Endothelial cell of umbilical vein (primary cell): ENCODE measurements at regions not wholly inside any gene's neighbourhood (a gene's known extent, or its start where the extent isn't known, plus 50 kb on each side); places are given as distances from the start of the nearest gene placed in this dataset.

Experiments
- BruUV-seq: library from RNA; stranded (reverse); fragments of 400-500 nt; replicated peaks from 2 replicates; lab custom pipeline; 2021; lab: Mats Ljungman, UMichigan
- CTCF ChIA-PET: fragments of 300-600, 350-600 bp; sonication (Branson Sonifier 250); formaldehyde crosslinking; loops from one replicate; lab custom pipeline; 2021; ENCODE audit warnings: antibody characterized with exemption, inconsistent platforms; lab: Charles Lee
- POLR2A ChIA-PET: fragments of 300-600, 350-600 bp; sonication (Branson Sonifier 250); formaldehyde crosslinking; loops from one replicate; lab custom pipeline; 2021; ENCODE audit warnings: antibody characterized with exemption, inconsistent platforms; lab: Charles Lee
- DNase-seq: peaks from one replicate; pipeline ENCODE4 v3.0.0-alpha.2; 2011; ENCODE audit warnings: low read depth, low spot score
- FAIRE-seq: peaks from 2 replicates; lab custom pipeline; 2011; peaks lifted over from hg19 to GRCh38; lab: Jason Lieb, UNC
- H2AFZ ChIP-seq: 2 replicates; pipeline ENCODE4 v1.6.0; 2012; ENCODE audit warnings: low read depth, low read length, control low read depth, inconsistent platforms
- H3K27ac ChIP-seq: 2 replicates; pipeline ENCODE4 v1.5.1; 2011; ENCODE audit warnings: low read depth, mild to moderate bottlenecking, control low read depth, low read length, moderate library complexity; ENCODE audit not compliant: insufficient read depth
- H3K27me3 ChIP-seq, 2 experiments: 2 replicates each; pipeline versions ENCODE4 v1.6.0 to v1.6.1; 2011; ENCODE audit warnings: low read length in 2 of 2, mixed read lengths in 1 of 2; ENCODE audit not compliant: control insufficient read depth in 2 of 2, insufficient read depth in 2 of 2
- H3K36me3 ChIP-seq, 2 experiments: 2 replicates in 1 of 2; 3 replicates in 1 of 2; pipeline ENCODE4 v1.5.1; 2011; ENCODE audit warnings: low read length in 2 of 2, mild to moderate bottlenecking in 1 of 2, moderate library complexity in 1 of 2; ENCODE audit not compliant: control insufficient read depth in 2 of 2, insufficient read depth in 2 of 2; ENCODE audit errors: extremely low read depth in 1 of 2
- H3K4me1 ChIP-seq: 3 replicates; pipeline ENCODE4 v1.5.1; 2011; ENCODE audit warnings: mild to moderate bottlenecking, low read length; ENCODE audit not compliant: control insufficient read depth, insufficient read depth; ENCODE audit errors: extremely low read depth
- H3K4me2 ChIP-seq: 2 replicates; pipeline ENCODE4 v1.6.1; 2011; ENCODE audit warnings: low read length, control low read depth, mixed read lengths; ENCODE audit not compliant: insufficient read depth
- H3K4me3 ChIP-seq, 3 experiments: fragments of 200-600 bp in 1 of 3; sonication (generic), shearing (Covaris generic) in 1 of 3; replicated peaks in 1 of 3; 2 replicates each; pipeline ENCODE4 v1.5.1; 2011 to 2016; ENCODE audit warnings: control low read depth in 3 of 3, low read length in 3 of 3, mild to moderate bottlenecking in 2 of 3, inconsistent platforms in 1 of 3, low read depth in 1 of 3, moderate library complexity in 1 of 3; ENCODE audit not compliant: insufficient read depth in 1 of 3
- H3K79me2 ChIP-seq: 2 replicates; pipeline ENCODE4 v1.6.0; 2012; ENCODE audit warnings: low read length, inconsistent platforms; ENCODE audit not compliant: control insufficient read depth, insufficient read depth
- H3K9ac ChIP-seq: replicated peaks from 2 replicates; pipeline ENCODE3; 2011; ENCODE audit warnings: low read length, control low read depth; ENCODE audit not compliant: insufficient read depth; ENCODE audit errors: extremely low read depth
- H3K9me1 ChIP-seq: replicated peaks from 3 replicates; pipeline ENCODE4 v1.6.0; 2011; ENCODE audit warnings: mild to moderate bottlenecking, low read length; ENCODE audit not compliant: control insufficient read depth, insufficient read depth; ENCODE audit errors: extremely low read depth
- H3K9me3 ChIP-seq: replicated peaks from 2 replicates; pipeline ENCODE4 v1.5.1; 2012; ENCODE audit warnings: low read length, inconsistent platforms; ENCODE audit not compliant: control insufficient read depth, insufficient read depth
- H4K20me1 ChIP-seq: replicated peaks from 2 replicates; pipeline ENCODE3; 2011; ENCODE audit warnings: mild to moderate bottlenecking, low read length; ENCODE audit not compliant: control insufficient read depth, insufficient read depth; ENCODE audit errors: extremely low read depth
- CTCF ChIP-seq, 2 donors: IDR thresholded peaks; 1 replicate in 1 of 2; 2 replicates in 1 of 2; pipeline ENCODE4 v1.5.1; 2011; ENCODE audit warnings: low read length in 2 of 2, mild to moderate bottlenecking in 2 of 2, moderate library complexity in 2 of 2, control low read depth in 1 of 2, inconsistent platforms in 1 of 2, low read depth in 1 of 2; ENCODE audit not compliant: insufficient read depth in 1 of 2; ENCODE audit errors: extremely low read depth in 1 of 2
- EZH2 ChIP-seq: IDR thresholded peaks from 2 replicates; pipeline ENCODE4 v1.6.1; 2012; ENCODE audit warnings: borderline replicate concordance, low read depth, mild to moderate bottlenecking, moderate library complexity, low read length, inconsistent platforms; ENCODE audit not compliant: severe bottlenecking
- FOS ChIP-seq: IDR thresholded peaks from 2 replicates; pipeline ENCODE4 v1.6.1; 2011; ENCODE audit warnings: mild to moderate bottlenecking, low read length, moderate library complexity, borderline replicate concordance; ENCODE audit not compliant: insufficient read depth
- GATA2 ChIP-seq: IDR thresholded peaks from 2 replicates; pipeline ENCODE4 v1.7.0; 2011; ENCODE audit warnings: low read depth, mild to moderate bottlenecking, moderate library complexity, mixed read lengths, low read length; ENCODE audit not compliant: insufficient read length, insufficient read depth
- JUN ChIP-seq: IDR thresholded peaks from 2 replicates; pipeline ENCODE4 v1.6.1; 2011; ENCODE audit warnings: borderline replicate concordance, low read depth; ENCODE audit not compliant: insufficient read length, insufficient read depth
- MAX ChIP-seq: IDR thresholded peaks from 2 replicates; pipeline ENCODE4 v1.6.1; 2011; ENCODE audit not compliant: insufficient read depth, insufficient read length
- MYC ChIP-seq: IDR thresholded peaks from one replicate; pipeline ENCODE4 v1.6.1; 2011; ENCODE audit warnings: mild to moderate bottlenecking, low read depth, low read length
- POLR2A ChIP-seq: IDR thresholded peaks from 2 replicates; pipeline ENCODE4 v1.6.1; 2012; ENCODE audit warnings: low read depth, mild to moderate bottlenecking, control low read depth, low read length
- POLR2AphosphoS5 ChIP-seq: IDR thresholded peaks from 2 replicates; pipeline ENCODE4 v1.6.1; 2012; ENCODE audit warnings: low read depth, mild to moderate bottlenecking, control low read depth, low read length, moderate library complexity; ENCODE audit not compliant: insufficient read depth
- dilution Hi-C: fragments of 300-500 bp; cut with MboI; formaldehyde crosslinking; loops from one replicate; pipeline ENCODE4 v1.15.0; 2019; ENCODE audit warnings: low sequenced_read_pairs; ENCODE audit not compliant: extremely low pct_ligation_motif_present
- intact Hi-C: fragments of 100-400 bp; cut with micrococcal nuclease; formaldehyde crosslinking; loops from one replicate; pipeline ENCODE4 v1.10.0; 2022

- no peak for TF ChIP-seq CTCF (IDR thresholded peaks at IDR 0.05; ENCODE audit: extremely low read depth in 1 of 2, insufficient read depth in 1 of 2, low read depth in 1 of 2, low read length in 2 of 2)
- no peak for TF ChIP-seq MYC
- no peak for TF ChIP-seq GATA2
- no peak for TF ChIP-seq JUN
- TF ChIP-seq POLR2AphosphoS5 = no peak
- no peak for TF ChIP-seq POLR2A
- TF ChIP-seq EZH2 = no peak
- TF ChIP-seq FOS = no peak
- TF ChIP-seq MAX = no peak
- no peak for FAIRE-seq
- intact Hi-C loops = no loop called here
- H3K4me2 ChIP-seq = no peak overlapping the region
- ChIA-PET CTCF (no interaction called here), POLR2A (no interaction called here)
- no peaks in the 10 kb centered on the region for H3K27me3 ChIP-seq
- no peaks in the 10 kb centered on the region for H3K79me2 ChIP-seq
- dilution Hi-C loops = no loop called here
- DNase-seq = no peak
- no TSS peak for BruUV-seq
- H3K9ac ChIP-seq = no peak overlapping the region
- H3K36me3 ChIP-seq = no peaks in the 10 kb centered on the region
- H3K9me1 ChIP-seq = no peaks in the 10 kb centered on the region
- H3K4me3 ChIP-seq = no peak overlapping the region
- no peak overlapping the region for H3K27ac ChIP-seq
- no peaks in the 10 kb centered on the region for H3K4me1 ChIP-seq
- no peaks in the 10 kb centered on the region for H4K20me1 ChIP-seq
- no peak overlapping the region for H2AFZ ChIP-seq
- no peaks in the 10 kb centered on the region for H3K9me3 ChIP-seq
Observed at GRCh38 chr1:30600258-30600657, 123.1 kb downstream of the MATN1 start.
